OCI-M2 (cell line): ENCODE measurements at regions not wholly inside any gene's neighbourhood (a gene's known extent, or its start where the extent isn't known, plus 50 kb on each side); places are given as distances from the start of the nearest gene placed in this dataset.
"Not testable (repeated sequence)": the region's sequence is repeated elsewhere in the genome, so short reads cannot be mapped to it uniquely, and the experiment has no call there.

Source experiments
- DNase-seq: peaks from one replicate; lab custom pipeline; 2025; ENCODE audit not compliant: unreplicated experiment; lab: John Stamatoyannopoulos, UW

GRCh38 chr4:18439311-18439710 is 417.8 kb upstream of the LCORL start:
- no peak for DNase-seq

- DNase-seq: no peak
Measured at GRCh38 chr4:18435781-18436180, 414.2 kb upstream of the LCORL start.

GRCh38 chr4:18422685-18423084 is 401.1 kb upstream of the LCORL start:
- no peak for DNase-seq

GRCh38 chr4:18421519-18421918 is 400.0 kb upstream of the LCORL start:
- DNase-seq: no peak

- DNase-seq: no peak
Measured at GRCh38 chr4:18419780-18420179, 398.2 kb upstream of the LCORL start.

GRCh38 chr4:18418195-18418898 is 396.8 kb upstream of the LCORL start:
- not testable (repeated sequence) for DNase-seq

GRCh38 chr4:18417651-18418050 is 396.1 kb upstream of the LCORL start:
- DNase-seq: not testable (repeated sequence)

- no peak for DNase-seq
Measured at GRCh38 chr4:18406264-18406663, 384.7 kb upstream of the LCORL start.

- no peak for DNase-seq
Measured at GRCh38 chr4:18405054-18405453, 383.5 kb upstream of the LCORL start.

- DNase-seq: no peak
Measured at GRCh38 chr4:18404642-18405041, 383.1 kb upstream of the LCORL start.

GRCh38 chr4:18403327-18403726 is 381.8 kb upstream of the LCORL start:
- no peak for DNase-seq

GRCh38 chr4:18401868-18402267 is 380.3 kb upstream of the LCORL start:
- DNase-seq: no peak

GRCh38 chr4:18401425-18401824 is 379.9 kb upstream of the LCORL start:
- no peak for DNase-seq

- DNase-seq: no peak
Measured at GRCh38 chr4:18398661-18399060, 377.1 kb upstream of the LCORL start.

GRCh38 chr4:18397681-18398390 is 376.3 kb upstream of the LCORL start:
- DNase-seq: no peak

GRCh38 chr4:18394656-18395055 is 373.1 kb upstream of the LCORL start:
- no peak for DNase-seq

GRCh38 chr4:18391354-18391728 is 369.8 kb upstream of the LCORL start:
- no peak for DNase-seq

- no peak for DNase-seq
Measured at GRCh38 chr4:18390655-18391353, 369.2 kb upstream of the LCORL start.

GRCh38 chr4:18389115-18389514 is 367.6 kb upstream of the LCORL start:
- DNase-seq: no peak

- no peak for DNase-seq
Measured at GRCh38 chr4:18388039-18388438, 366.5 kb upstream of the LCORL start.

- no peak for DNase-seq
Measured at GRCh38 chr4:18381186-18381585, 359.6 kb upstream of the LCORL start.

GRCh38 chr4:18369561-18369960 is 348.0 kb upstream of the LCORL start:
- no peak for DNase-seq
